ENCODE measurements at regions not wholly inside any gene's neighbourhood (a gene's known extent, or its start where the extent isn't known, plus 50 kb on each side); places are given as distances from the start of the nearest gene placed in this dataset.

DNA sequence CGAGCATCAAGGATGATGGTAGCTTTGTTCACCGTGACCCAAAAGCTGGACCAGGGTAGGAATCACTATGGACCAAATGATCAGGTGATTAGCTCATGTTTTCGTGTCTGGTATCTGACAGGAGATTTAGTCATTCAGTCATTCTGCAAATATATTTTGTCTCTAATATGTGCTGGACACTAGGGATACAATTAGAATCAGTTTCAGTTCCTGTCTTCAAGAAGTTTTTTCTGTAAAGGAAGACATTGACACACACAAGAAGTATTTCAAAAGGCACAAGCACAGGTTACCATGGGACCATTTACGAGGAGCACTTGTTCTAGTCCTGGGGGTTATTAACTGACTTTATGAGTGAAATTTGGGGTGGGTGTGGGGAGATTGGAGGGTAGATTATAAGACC lies 244.9 kb downstream of the HIVEP2 start:
- TF ChIP-seq EZH2phosphoT487 (conservative IDR thresholded peaks at IDR 0.05; ENCODE audit: low read length) = no peak
- TF ChIP-seq, protein P1, sequence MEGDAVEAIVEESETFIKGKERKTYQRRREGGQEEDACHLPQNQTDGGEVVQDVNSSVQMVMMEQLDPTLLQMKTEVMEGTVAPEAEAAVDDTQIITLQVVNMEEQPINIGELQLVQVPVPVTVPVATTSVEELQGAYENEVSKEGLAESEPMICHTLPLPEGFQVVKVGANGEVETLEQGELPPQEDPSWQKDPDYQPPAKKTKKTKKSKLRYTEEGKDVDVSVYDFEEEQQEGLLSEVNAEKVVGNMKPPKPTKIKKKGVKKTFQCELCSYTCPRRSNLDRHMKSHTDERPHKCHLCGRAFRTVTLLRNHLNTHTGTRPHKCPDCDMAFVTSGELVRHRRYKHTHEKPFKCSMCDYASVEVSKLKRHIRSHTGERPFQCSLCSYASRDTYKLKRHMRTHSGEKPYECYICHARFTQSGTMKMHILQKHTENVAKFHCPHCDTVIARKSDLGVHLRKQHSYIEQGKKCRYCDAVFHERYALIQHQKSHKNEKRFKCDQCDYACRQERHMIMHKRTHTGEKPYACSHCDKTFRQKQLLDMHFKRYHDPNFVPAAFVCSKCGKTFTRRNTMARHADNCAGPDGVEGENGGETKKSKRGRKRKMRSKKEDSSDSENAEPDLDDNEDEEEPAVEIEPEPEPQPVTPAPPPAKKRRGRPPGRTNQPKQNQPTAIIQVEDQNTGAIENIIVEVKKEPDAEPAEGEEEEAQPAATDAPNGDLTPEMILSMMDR (IDR thresholded peaks at IDR 0.05; ENCODE audit: insufficient read depth, low read length, poor library complexity, severe bottlenecking) = no peak

DNA sequence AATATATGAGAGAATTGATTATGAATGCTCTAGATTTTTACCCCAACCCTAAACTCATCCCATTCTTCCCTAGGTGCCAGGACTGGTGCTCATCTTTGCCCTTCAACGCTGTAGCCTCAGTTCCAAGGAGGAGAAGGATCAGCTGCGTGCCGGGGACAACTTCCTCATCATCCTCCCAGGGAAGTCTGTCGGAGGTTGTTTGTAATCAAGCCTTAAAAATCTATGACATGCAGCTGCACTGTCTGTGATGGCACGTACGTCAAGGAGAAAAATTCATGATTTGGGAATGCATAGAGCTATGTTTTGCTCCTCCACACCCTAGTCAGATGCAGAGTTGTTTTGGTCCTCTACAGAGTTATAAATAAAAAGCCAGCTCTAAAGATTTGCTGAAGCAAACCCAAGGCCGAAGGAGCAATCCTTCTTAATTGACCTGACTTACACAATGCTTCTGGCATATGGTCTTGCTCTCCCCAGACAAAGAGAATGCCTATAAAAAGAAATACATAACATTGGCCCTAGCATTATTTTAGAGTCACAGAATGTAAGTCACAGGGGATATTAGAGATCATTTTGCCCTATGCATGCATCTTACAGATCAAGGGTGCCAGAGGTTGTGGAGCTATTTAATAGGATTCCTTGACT lies 244.2 kb downstream of the HIVEP2 start:
- TF ChIP-seq EZH2phosphoT487 (conservative IDR thresholded peaks at IDR 0.05; ENCODE audit: low read length) = no peak
- TF ChIP-seq, protein P1 (IDR thresholded peaks at IDR 0.05; ENCODE audit: insufficient read depth, low read length, poor library complexity, severe bottlenecking) = no peak
- Histone ChIP-seq H3K9ac (ENCODE audit: low read length) (no peak overlapping the region), H3F3A (ENCODE audit: insufficient read depth) (no peaks in the 10 kb centered on the region), H3K36me3 (ENCODE audit: low read length) (no peaks in the 10 kb centered on the region), H4K20me1 (ENCODE audit: low read depth, low read length) (no peaks in the 10 kb centered on the region), H3K4me3 (ENCODE audit: insufficient read depth, low read length, poor library complexity, severe bottlenecking) (no peak overlapping the region), H3K9me3 (ENCODE audit: insufficient read depth, low read length) (no peaks in the 10 kb centered on the region), H3K9me2 (replicated peaks; ENCODE audit: insufficient read depth, low read length) (no peaks in the 10 kb centered on the region), H3K27ac (ENCODE audit: low read depth, low read length) (no peak overlapping the region), H2AFZ (ENCODE audit: low read depth, low read length, severe bottlenecking) (no peak overlapping the region), H3K79me2 (ENCODE audit: insufficient read depth, low read length) (no peaks in the 10 kb centered on the region), H3K27me3 (ENCODE audit: low read length) (no peaks in the 10 kb centered on the region), H3K4me2 (ENCODE audit: low read depth, low read length, poor library complexity, severe bottlenecking) (no peak overlapping the region)

More for the DNA sequence above, 244.9 kb downstream of the HIVEP2 start:
- Histone ChIP-seq H3K9me3 (ENCODE audit: insufficient read depth, low read length) (no peaks in the 10 kb centered on the region), H3K9ac (ENCODE audit: low read length) (no peak overlapping the region), H3K27me3 (ENCODE audit: low read length) (no peaks in the 10 kb centered on the region), H3K27ac (ENCODE audit: low read depth, low read length) (no peak overlapping the region), H3K79me2 (ENCODE audit: insufficient read depth, low read length) (no peaks in the 10 kb centered on the region), H3K9me2 (replicated peaks; ENCODE audit: insufficient read depth, low read length) (no peaks in the 10 kb centered on the region), H3K36me3 (ENCODE audit: low read length) (no peaks in the 10 kb centered on the region), H3K4me2 (ENCODE audit: low read depth, low read length, poor library complexity, severe bottlenecking) (no peak overlapping the region), H3K4me3 (ENCODE audit: insufficient read depth, low read length, poor library complexity, severe bottlenecking) (no peak overlapping the region), H2AFZ (ENCODE audit: low read depth, low read length, severe bottlenecking) (no peak overlapping the region), H4K20me1 (ENCODE audit: low read depth, low read length) (no peaks in the 10 kb centered on the region), H3F3A (ENCODE audit: insufficient read depth) (no peaks in the 10 kb centered on the region)
